Fibroblast of skin of right biceps (primary cell): ENCODE measurements at regions not wholly inside any gene's neighbourhood (a gene's known extent, or its start where the extent isn't known, plus 50 kb on each side); places are given as distances from the start of the nearest gene placed in this dataset.
"Not testable (repeated sequence)": the region's sequence is repeated elsewhere in the genome, so short reads cannot be mapped to it uniquely, and the experiment has no call there.

ENCODE experiments used
- DNase-seq: peaks from one replicate; pipeline ENCODE4 v3.0.0-alpha.2; 2013

DNA sequence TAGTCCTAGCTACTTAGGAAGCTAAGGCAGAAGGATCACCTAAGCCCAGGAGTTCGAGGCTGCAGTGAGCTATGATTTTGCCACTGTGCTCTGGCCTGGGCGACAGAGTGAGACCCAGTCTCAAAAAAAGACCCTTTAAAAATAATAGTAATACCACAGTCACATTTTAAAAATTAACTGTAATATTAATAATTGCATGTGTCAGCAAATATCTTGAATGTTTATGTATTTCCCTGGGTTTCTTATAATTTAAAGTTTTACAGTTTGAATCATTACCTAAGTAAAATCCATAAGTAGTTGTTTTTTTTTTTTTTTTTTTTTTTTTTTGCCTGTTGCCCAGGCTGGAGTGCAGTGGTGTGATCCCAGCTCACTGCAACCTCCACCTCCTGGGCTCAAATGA is 69.2 kb downstream of the LYZL2 start:
- no peak for DNase-seq

DNA sequence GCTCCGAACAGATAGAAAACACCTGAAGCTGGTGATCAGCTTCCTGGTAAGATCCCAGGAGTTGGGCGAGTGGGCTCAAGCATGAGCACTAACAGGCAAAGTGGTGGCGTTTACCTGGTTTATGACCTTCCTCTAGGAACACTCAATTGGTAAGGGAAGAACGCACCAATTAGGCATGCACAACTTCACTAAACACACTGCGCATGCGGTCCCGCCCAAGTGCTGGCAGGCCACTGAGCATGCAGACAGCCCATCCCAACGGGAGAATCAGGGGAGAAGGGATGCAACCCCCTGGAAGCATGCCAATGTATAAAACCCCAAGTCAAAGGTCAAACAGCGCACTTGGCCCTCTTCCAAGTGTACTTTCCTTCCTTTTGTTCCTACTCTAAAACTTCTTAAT is 70.4 kb downstream of the LYZL2 start:
- no peak for DNase-seq

DNA sequence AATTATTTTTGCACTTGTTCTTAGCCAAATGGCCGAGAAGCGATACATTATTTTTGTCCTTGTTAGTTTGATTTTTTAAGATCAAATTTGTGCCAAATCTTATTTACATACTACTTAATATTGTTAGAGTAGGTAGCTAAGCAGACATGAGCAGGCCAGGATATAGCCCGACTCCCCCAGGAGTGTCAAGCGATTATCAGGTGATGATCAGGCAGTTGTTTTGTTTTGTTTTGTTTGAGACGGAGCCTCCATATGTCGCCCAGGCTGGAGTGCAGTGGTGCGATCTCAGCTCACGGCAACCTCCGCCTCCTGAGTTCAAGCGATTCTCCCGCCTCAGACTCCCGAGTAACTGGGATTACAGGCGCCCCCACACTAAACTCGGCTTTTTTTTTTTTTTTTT is 71.1 kb downstream of the LYZL2 start:
- no peak for DNase-seq

DNA sequence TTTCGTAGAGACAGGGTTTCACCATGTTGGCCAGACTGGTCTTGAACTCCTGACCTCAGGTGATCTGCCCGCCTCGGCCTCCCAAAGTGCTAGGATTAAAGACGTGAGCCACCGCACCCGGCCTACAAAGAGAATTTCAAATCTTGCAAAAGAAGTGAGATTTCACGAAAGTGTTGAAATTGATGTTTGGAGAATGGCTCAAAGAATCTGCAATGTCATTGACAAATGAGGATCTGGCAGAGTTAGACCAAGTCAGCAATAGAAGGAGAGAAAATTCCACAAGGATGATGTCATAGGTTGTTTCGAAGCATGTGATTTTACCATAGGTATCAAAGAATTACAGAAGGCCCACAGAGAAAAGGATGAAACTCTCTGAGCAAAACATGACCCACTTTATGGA is 71.7 kb downstream of the LYZL2 start:
- peak; percentile 55 for DNase-seq

DNA sequence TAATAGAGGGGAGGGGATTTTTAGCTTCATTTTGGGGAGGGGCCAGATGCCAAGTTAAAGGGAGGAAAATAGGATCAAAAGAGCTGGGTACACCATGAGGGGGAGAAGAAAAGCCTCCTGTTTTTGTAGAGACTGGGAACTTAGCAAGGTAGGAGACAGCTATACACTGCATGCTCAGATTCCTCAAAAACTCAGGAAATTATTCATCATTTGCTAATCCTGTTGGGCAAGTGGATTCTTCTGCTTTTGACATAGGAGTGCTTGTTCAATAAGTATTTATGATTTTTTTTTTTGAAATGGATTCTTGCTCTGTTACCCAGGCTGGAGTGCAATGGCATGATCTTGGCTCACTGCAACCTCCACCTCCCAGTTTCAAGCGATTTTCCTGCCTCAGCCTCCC is 73.4 kb downstream of the LYZL2 start:
- peak; percentile 9 for DNase-seq

DNA sequence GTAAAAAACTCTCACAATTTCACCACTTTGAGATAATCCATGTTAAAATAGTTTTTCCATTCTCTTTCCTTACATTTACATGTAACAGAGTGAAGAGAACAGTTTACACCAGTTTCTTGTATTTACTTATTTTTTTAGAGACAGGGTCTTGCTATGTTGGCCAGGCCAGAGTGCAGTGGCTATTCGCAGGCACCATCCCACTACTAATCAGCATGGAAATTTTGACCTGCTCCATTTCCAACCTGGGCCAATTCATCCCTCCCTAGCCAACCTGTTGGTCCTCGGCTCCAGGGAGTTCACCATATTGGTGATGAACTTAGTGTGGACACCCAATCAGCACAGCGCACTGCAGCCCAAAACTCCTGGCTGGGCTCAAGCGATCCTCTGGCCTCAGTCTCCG is 74.1 kb downstream of the LYZL2 start:
- DNase-seq: no peak

DNA sequence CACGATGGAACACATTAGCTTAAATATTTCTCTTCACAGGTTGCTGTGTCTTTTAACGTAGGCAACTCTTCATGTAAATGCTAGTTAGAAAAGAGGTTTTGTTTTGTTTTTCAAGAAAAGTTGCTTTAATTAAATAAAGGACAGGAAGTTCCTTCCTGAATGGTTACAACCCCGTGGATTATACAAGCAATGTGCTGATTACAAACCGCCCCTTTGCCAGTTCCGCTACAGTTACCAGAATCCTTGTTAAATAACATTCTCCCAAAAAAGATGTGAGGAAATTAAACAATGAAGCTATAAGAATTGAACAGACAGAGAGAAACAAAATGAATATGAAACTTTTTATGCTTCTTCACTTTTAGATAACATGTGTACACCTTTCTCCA is 75.1 kb downstream of the LYZL2 start:
- no peak for DNase-seq

DNA sequence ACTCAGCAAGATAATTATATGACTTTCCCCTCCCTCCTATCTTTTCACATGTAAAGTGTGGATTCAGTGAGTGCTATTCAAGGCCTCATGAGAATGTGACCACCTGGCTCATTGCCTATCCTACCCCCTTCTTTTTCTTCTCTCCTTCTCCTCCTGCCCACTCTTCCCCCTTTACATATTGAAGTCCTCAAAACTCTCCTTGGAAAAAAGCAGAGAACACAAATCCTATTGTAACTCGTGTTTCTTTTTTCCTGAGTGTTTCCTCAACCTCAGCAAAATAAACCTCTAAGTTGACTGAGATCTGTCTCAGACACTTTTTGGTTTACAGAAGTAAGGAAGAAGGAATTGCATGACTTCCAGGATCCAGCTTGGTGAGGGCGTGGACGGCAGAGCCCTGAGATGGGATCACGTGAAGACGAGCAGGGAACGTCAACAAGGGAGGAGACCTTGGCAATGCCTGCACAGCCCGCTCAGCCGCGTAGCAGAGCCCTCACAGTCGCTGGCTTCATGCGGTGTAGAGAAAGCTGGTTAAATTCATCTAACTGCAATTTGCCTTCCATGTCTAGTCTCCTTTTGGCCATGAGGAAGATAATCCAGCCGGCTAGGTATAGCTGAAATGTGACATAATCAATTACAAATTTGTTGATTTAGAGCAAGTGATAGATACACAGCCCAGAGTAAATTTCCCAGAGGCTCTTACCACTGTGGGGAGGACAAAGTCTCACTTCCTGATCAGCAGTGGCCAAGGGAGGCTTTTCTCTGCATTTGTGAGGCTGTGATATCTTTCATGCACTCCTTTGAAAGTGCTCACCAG is 75.7 kb downstream of the LYZL2 start:
- peak; percentile 31 for DNase-seq

DNA sequence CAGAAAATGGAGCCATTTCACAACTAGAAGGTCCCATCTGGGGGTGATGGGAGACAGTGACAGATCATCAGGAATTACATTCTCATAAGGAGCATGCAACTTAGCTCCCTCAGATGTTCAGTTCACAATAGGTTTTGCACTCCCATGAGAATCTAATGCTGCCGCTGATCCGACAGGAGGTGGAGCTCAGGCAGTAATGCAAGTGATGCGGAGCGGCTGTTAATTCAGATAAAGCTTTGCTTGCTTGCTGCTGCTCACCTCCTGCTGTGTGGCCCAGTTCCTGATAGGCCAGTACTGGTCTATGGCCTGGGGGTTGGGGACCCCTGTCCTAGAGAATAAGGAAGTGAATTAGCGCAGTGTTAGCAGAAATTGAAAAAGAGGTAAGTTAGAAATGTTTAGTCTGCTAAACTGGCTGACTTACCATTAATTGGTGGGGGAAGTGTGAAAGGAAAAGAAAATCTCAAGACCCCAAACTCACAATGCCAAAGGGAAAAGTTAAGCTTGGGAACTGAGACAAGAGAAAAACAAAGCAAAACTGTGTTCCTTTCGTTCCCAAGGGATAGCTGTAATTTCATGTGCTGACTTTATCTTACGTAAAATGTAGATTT is 76.4 kb downstream of the LYZL2 start:
- no peak for DNase-seq

DNA sequence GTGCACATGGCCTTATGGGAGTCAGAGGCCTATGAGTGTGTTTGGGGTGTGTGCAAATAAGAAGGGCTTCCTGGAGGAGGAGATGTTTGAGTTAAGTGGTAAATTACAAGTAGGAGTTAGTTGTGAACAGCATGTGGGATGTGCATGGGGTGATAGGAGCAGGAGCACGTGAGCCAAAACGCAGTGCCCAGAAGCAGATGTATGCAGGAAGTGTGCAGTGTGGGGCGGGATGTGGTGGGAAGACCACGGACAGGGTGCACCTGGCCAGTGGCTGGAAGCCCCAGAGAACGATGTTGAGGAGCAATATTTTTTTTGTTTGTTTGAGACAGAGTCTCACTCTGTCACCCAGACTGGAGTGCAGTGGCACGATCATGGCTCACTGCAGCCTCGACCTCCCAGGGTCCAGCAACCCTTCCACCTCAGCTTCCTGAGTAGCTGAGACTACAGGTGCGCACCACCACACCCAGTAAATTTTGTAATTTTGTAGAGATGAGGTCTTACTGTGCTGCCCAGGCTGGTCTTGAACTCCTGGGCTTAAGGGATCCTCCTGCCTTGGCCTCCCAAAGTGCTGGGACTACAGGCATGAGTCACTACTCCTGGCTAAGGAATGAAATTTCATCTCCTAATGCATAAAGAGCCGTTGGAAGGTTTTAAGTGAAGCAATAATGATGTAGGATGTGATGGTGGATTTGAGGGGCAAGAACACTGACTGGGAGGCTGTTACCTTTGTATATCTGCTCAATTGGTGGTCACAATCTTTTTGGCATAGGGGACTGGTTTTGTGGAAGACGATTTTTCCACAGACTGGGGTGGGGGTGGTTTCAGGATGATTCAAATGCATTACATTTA is 78.4 kb downstream of the LYZL2 start:
- no peak for DNase-seq

DNA sequence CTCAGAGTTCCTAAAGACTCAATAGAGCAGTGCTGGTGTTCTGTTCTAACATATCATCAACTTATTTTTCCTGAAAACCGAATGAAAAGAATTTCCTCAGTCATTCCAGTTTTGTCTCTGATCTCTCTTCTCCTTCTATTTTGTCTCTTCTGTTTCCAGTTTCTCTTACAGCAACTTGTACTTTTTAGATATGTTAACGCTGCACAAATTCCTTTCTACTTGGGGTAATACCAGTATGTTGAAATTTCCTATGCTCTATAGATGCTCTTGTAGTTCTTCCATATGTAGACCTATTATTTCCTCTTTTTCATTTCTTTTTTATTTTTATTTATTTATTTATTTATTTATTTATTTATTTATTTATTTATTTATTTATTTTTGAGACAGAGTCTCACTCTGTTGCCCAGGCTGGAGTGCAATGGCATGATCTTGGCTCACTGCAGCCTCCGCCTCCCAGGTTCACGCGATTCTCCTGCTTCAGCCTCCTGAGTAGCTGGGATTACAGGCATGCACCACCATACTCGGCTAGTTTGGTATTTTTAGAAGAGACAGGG is 80.3 kb downstream of the LYZL2 start:
- not testable (repeated sequence) for DNase-seq

DNA sequence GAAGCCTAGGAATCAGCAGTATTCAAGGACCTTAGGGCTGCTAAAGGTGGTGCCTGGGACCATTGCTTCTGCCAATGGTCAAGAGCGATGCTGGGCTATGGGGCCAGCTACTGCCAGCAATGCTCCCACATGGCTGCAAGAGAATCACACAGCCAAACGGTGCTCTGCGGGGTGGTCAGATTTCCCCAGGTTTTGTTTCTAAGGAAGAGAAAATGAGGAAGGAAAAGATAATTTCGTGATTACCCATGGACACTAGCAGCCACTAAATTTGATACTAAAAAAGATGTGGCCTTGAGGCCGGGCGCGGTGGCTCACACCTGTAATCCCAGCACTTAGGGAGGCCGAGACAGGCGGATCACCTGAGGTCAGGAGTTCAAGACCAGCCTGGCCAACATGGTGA is 83.0 kb downstream of the LYZL2 start:
- DNase-seq: no peak

DNA sequence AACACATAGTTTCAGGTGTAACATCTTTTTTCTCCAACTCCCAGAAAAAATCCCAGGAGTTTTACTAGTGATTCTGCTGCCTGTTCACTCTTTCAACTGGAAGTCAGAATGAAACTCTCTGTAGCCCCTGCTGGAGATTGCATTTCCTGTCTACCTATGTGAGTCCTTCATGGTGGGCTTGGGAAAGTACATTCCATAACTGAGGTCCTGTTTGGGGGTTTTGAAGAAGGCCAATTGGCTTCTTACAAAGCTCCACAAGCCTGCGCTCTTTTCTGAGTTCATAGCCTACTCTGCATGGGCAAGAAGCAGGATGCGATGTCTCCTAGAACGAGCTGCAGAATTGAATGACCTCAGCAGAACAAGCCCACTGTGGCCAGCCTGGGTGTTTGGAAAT is 86.7 kb downstream of the LYZL2 start:
- DNase-seq: no peak

DNA sequence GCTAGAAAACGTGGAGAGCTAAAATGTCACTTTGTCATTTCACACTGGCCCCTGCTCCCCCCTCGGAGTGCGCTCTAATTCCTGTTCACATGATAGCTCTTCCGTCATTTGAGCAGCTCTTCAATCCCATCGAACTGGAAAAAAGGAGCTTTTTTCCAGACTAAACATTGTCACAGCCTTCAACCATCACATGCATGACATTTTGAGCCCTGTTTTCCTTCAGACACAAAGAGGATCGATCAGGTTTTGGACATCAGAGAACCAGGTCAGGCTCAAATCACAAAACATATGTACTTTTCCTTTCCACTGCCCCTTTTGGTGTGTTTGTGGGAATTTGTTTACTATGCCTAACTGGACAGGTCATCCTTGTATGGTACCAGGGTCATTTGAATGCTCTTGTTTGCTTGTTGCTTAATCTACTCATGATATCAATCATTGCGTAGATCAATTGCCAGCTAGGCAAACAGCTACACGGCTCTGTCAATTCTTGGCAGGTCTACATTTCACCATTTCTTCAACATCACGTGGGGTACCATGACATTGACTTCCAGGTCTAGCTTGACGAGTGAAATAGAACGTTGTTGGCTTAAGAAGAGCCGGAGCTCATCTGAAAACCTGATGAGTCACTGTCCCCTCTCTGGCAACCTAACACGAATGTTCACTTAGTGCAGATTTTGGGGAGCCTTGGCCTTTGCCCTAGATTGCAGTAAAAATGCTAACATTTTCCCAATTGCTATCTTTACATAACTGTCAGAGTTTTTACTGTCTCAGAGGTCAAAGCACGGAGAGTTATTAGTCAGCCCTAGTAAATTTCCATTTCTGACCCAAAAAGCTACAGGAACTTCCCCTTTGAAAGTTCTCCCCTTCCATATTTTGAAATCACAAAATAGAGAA is 87.3 kb downstream of the LYZL2 start:
- no peak for DNase-seq

DNA sequence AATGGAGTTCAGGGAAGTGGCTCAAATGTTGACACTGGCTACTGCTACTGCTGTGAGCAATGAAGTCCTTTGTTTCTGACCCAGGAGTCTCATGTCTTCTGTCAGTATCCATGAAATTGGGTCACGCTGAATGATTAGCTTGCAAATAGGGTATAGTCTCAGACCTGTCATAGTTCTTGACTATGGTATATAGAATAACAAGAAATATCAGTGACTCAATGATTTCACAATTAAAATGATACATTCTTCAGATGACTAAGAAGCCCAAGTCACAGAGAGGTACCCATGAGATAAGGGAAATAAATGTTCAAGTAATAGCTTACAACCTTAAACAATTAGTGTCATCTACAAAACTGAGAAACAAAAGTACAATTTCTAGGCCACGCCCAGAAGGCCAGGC is 89.3 kb downstream of the LYZL2 start:
- no peak for DNase-seq

DNA sequence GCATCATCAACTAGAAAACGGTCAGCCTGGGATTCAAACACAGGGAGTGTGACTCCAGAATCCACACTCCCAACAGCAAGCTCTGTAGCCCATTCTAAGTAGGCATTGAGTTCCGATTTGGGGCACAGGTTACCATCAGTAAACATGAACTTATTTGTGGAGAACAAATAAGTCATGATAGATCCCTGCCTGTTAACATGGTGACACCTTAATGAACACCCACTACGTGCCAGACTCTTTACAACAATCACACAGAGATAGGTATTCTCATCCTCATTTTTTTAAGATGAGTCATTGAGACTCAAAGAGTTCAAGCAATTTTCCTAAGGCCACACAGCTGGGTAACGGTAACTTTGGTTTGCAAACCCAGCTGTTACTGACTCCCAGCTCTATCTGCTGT is 91.5 kb downstream of the LYZL2 start:
- DNase-seq: peak; percentile 56

DNA sequence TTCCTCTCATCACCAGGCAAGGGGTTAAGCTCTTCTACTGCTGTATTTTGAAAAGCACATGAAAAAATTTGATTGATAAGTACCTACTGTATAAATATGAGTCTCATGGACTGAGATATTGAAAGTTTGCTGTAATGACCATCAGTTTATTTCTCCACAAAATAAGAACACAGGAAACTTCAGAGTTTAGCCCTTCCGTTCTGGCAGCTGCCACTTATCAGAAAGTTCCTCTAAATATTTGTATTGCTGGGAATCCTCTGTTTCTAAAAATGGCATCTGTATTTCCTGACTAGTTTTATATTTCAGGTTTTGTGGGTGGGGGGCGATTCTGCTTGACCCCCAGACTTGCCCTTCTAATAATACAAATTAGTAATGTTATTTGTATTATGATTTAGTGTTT is 92.0 kb downstream of the LYZL2 start:
- DNase-seq: no peak

DNA sequence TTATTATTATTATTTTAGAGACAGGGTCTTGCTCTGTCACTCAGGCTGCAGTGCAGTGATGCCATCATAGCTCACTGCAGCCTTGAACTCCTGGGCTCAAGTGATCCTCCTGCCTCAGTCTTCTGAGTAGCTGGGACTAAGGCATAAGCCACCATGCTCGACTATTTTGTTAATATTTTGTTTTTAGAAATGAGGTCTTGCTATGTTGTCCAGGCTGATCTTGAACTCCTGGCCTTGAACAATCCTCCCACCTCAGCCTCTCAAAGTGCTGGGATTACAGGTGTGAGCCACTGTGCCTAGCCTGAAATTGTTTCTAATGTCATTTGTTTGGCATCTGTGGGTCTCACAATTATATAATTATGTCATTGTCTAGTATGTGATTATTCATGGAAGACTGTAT is 92.4 kb downstream of the LYZL2 start:
- not testable (repeated sequence) for DNase-seq

DNA sequence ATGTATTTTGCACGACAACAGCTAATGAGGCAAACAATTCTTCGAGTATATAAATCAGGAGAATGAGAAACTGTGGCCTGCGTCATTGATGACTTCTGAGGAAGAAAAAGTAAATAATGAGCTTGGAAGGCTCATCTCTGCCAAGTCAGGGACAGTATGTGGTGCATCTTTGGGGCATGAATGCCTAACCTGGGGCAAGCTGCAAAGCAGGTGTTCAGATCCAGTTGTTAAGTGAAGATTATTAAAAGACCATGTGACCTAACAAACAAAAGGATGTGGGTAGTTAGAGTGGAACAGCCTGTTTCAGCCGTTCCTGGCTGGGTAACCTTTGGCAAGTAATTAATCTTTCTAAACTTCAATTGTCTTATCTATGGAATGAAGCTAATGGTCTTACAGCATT is 93.0 kb downstream of the LYZL2 start:
- DNase-seq: no peak

DNA sequence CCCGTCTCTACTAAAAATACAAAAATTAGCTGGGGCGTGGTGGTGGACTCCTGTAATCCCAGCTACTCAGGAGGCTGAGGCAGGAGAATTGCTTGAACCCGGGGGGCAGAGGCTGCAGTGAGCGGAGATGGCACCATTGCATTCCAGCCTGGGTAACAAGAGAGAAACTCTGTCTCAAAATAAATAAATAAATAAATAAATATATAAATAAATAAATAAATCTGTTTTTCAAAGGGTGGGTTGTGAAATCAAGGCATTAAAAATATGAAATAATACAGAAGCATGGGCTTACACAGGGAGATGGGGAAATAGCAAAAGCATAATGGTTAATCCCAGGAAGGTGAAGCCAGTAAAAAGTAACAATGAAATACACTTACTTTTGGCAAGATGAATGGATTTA is 93.9 kb downstream of the LYZL2 start:
- DNase-seq: no peak

DNA sequence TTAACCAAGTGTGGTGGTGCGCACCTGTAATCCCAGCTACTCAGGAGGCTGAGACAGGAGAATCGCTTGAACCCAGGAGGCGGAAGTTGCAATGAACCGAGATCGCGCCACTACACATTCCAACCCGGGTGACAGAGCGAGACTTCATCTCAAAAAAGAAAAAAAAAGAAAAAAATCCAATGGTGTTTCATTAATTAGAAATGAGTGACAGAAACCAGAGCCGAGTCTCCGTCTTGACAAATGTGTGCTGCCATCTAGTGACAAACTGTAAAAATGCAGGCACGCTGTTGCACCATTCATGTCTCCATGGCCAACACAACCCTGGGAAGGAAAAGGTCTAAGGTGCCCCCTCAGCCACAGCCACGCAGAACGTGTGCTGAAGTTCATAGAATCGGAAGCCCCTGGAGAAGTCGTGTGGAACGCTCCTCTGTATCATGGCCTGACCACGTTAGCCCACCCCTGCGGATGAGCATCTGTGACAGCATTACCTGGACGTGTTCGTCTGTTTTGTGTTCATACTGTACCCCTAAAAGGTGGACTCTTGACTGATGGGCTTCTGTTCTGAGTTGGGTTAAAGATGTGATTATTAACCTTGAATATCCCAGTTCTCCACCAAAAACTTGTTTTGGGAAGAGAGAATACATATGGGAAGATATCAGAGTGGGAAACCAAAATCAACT is 94.9 kb downstream of the LYZL2 start:
- DNase-seq: peak; percentile 67
